H9 (cell line): ENCODE measurements at regions not wholly inside any gene's neighbourhood (a gene's known extent, or its start where the extent isn't known, plus 50 kb on each side); places are given as distances from the start of the nearest gene placed in this dataset.

Experiments
- DNase-seq: peaks from one replicate; pipeline ENCODE4 v3.0.0-alpha.2; 2017
- H2AFZ ChIP-seq: one replicate; pipeline ENCODE4 v1.6.1; 2013; ENCODE audit warnings: mild to moderate bottlenecking, low read length, control low read depth, moderate library complexity
- H2AK5ac ChIP-seq: 2 replicates; pipeline ENCODE4 v1.6.1; 2013; ENCODE audit warnings: low read length, control low read depth, mixed read lengths; ENCODE audit not compliant: insufficient read length
- H2BK120ac ChIP-seq: one replicate; pipeline ENCODE4 v1.6.1; 2013; ENCODE audit warnings: low read depth, mild to moderate bottlenecking, low read length, control low read depth, inconsistent platforms; ENCODE audit not compliant: poor library complexity, severe bottlenecking
- H2BK12ac ChIP-seq: 2 replicates; pipeline ENCODE4 v1.6.1; 2013; ENCODE audit warnings: low read length, control low read depth, mixed read lengths, low read depth; ENCODE audit not compliant: insufficient read length
- H2BK15ac ChIP-seq: 2 replicates; pipeline ENCODE4 v1.6.1; 2013; ENCODE audit warnings: low read depth, low read length, control low read depth
- H2BK20ac ChIP-seq: one replicate; pipeline ENCODE4 v1.6.1; 2013; ENCODE audit warnings: low read depth, mild to moderate bottlenecking, low read length, control low read depth, inconsistent platforms; ENCODE audit not compliant: poor library complexity, severe bottlenecking
- H2BK5ac ChIP-seq: 2 replicates; pipeline ENCODE4 v1.6.1; 2013; ENCODE audit warnings: low read length, control low read depth, mixed read lengths; ENCODE audit not compliant: insufficient read length
- H3K14ac ChIP-seq: 2 replicates; pipeline ENCODE4 v1.6.1; 2013; ENCODE audit warnings: low read length, control low read depth; ENCODE audit not compliant: insufficient read depth
- H3K18ac ChIP-seq: 2 replicates; pipeline ENCODE4 v1.6.1; 2013; ENCODE audit warnings: low read depth, mild to moderate bottlenecking, mixed read lengths, low read length, control low read depth; ENCODE audit not compliant: insufficient read length
- H3K23ac ChIP-seq: 2 replicates; pipeline ENCODE4 v1.6.1; 2013; ENCODE audit warnings: low read length, control low read depth, mixed read lengths, low read depth; ENCODE audit not compliant: insufficient read length
- H3K23me2 ChIP-seq: 2 replicates; pipeline ENCODE4 v1.6.1; 2013; ENCODE audit warnings: low read depth, mild to moderate bottlenecking, mixed read lengths, low read length, control low read depth; ENCODE audit not compliant: insufficient read length, poor library complexity, severe bottlenecking
- H3K27ac ChIP-seq: 2 replicates; pipeline ENCODE4 v1.5.1; 2013; ENCODE audit warnings: low read length, control low read depth, mixed read lengths, low read depth; ENCODE audit not compliant: insufficient read length
- H3K27me3 ChIP-seq: 2 replicates; pipeline ENCODE4 v1.6.1; 2013; ENCODE audit warnings: low read length, control low read depth, inconsistent platforms; ENCODE audit not compliant: insufficient read depth
- H3K4ac ChIP-seq: 2 replicates; pipeline ENCODE4 v1.6.1; 2013; ENCODE audit warnings: low read depth, mild to moderate bottlenecking, control low read depth, inconsistent platforms, low read length, moderate library complexity
- H3K4me1 ChIP-seq: 2 replicates; pipeline ENCODE4 v1.6.1; 2013; ENCODE audit warnings: low read length, control low read depth, inconsistent platforms; ENCODE audit not compliant: insufficient read depth
- H3K4me2 ChIP-seq: 2 replicates; pipeline ENCODE4 v1.6.1; 2013; ENCODE audit warnings: low read length, control low read depth, mixed read lengths; ENCODE audit not compliant: insufficient read length, insufficient read depth
- H3K56ac ChIP-seq: 2 replicates; pipeline ENCODE4 v1.6.1; 2013; ENCODE audit warnings: low read depth, mild to moderate bottlenecking, mixed read lengths, low read length, control low read depth; ENCODE audit not compliant: insufficient read length
- H3K79me1 ChIP-seq: 2 replicates; pipeline ENCODE4 v1.6.1; 2013; ENCODE audit warnings: low read depth, mild to moderate bottlenecking, moderate library complexity, low read length, control low read depth, inconsistent platforms; ENCODE audit not compliant: insufficient read depth, poor library complexity, severe bottlenecking
- H3K79me2 ChIP-seq: 2 replicates; pipeline ENCODE4 v1.6.1; 2013; ENCODE audit warnings: low read length, control low read depth, inconsistent platforms; ENCODE audit not compliant: insufficient read depth
- H3K9ac ChIP-seq: 2 replicates; pipeline ENCODE4 v1.6.1; 2013; ENCODE audit warnings: low read length, control low read depth, mixed read lengths; ENCODE audit not compliant: insufficient read length; ENCODE audit errors: extremely low read depth
- H3K9me3 ChIP-seq: one replicate; pipeline ENCODE4 v1.6.1; 2013; ENCODE audit warnings: low read depth, low read length, inconsistent platforms; ENCODE audit not compliant: control insufficient read depth
- H3T11ph ChIP-seq: one replicate; pipeline ENCODE4 v1.6.1; 2013; ENCODE audit warnings: mild to moderate bottlenecking, low read length, control low read depth, inconsistent platforms
- H4K20me1 ChIP-seq: one replicate; pipeline ENCODE4 v1.6.1; 2013; ENCODE audit not compliant: control insufficient read depth, insufficient read length, insufficient read depth
- H4K5ac ChIP-seq: 2 replicates; pipeline ENCODE4 v1.6.1; 2013; ENCODE audit warnings: low read depth, mild to moderate bottlenecking, mixed read lengths, low read length, control low read depth; ENCODE audit not compliant: insufficient read length
- H4K8ac ChIP-seq: replicated peaks from 2 replicates; pipeline ENCODE4 v1.6.1; 2013; ENCODE audit warnings: low read length, control low read depth, mixed read lengths, low read depth; ENCODE audit not compliant: insufficient read length
- H4K91ac ChIP-seq: 2 replicates; pipeline ENCODE4 v1.6.1; 2013; ENCODE audit warnings: low read depth, mild to moderate bottlenecking, moderate library complexity, mixed read lengths, low read length, control low read depth; ENCODE audit not compliant: insufficient read length
- H3K27ac Mint-ChIP-seq, 3 experiments: 2 replicates in 2 of 3; 3 replicates in 1 of 3; pipeline ENCODE4 v1.8.0; 2020 to 2021; ENCODE audit warnings: mixed read lengths in 3 of 3, mild to moderate bottlenecking in 1 of 3, moderate library complexity in 1 of 3
- H3K27me3 Mint-ChIP-seq: 2 replicates; pipeline ENCODE4 v1.8.0; 2021; ENCODE audit warnings: low read depth, mild to moderate bottlenecking, moderate library complexity, mixed read lengths
- H3K36me3 Mint-ChIP-seq, 3 experiments: 2 replicates in 2 of 3; 3 replicates in 1 of 3; pipeline ENCODE4 v1.8.0; 2020 to 2021; ENCODE audit warnings: low read depth in 3 of 3, mixed read lengths in 3 of 3; ENCODE audit not compliant: insufficient read depth in 1 of 3
- H3K4me1 Mint-ChIP-seq, 2 experiments: 2 replicates each; pipeline ENCODE4 v1.8.0; 2020; ENCODE audit warnings: mixed read lengths in 2 of 2
- H3K4me3 Mint-ChIP-seq, 2 experiments: 2 replicates in 1 of 2; 3 replicates in 1 of 2; pipeline ENCODE4 v1.8.0; 2020 to 2021; ENCODE audit warnings: mild to moderate bottlenecking in 2 of 2, mixed read lengths in 2 of 2, moderate library complexity in 1 of 2
- H3K9me3 Mint-ChIP-seq, 2 experiments: 2 replicates in 1 of 2; 3 replicates in 1 of 2; pipeline ENCODE4 v1.8.0; 2020; ENCODE audit warnings: mild to moderate bottlenecking in 2 of 2, mixed read lengths in 2 of 2, moderate library complexity in 1 of 2
- CTCF ChIP-seq: fragments of 200-600 bp; sonication (generic); conservative IDR thresholded peaks from 3 replicates; pipeline ENCODE4 v1.8.0; 2021; ENCODE audit warnings: antibody characterized with exemption, mild to moderate bottlenecking
- WGBS: extraction: QIAGEN DNeasy Blood & Tissue Kit; methylation state at CpG from one replicate; pipeline ENCODE4 v1.1.7; 2013; ENCODE audit warnings: missing lambda C conversion rate, low lambda C conversion rate, mixed read lengths; ENCODE audit not compliant: insufficient read length; ENCODE audit errors: extremely low coverage; 5-methylcytosine and 5-hydroxymethylcytosine counted together

DNA sequence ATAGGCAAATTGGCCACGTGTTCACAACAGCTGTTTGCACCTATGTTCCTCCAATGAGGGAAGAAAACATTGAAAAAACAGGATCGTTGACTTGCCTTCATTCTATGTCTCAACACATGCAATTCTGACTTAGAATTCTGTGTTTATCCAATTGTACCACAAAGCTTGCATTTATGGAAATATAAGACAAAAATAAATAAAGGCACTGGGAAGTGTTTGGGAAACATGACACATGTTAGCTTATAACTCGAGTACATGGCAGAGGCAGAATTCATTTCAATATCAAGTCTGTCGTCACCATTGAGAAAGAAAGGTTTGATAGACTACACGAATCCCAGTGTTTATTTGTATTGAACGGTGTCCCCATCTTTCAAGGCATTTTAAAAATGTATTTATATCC lies 291.2 kb downstream of the AHR start:
- Mint-ChIP-seq H3K27ac (no peak overlapping the region), H3K9me3 (0 out of 5 replicates have a peak, but pooled peaks cover 0 to 2% of the 10 kb centered on the region in 2 experiments), H3K27me3 (no peaks in the 10 kb centered on the region), H3K4me1 (peaks cover 0 to 4% of the 10 kb centered on the region in 2 experiments; a peak in 1 of 4 replicates), H3K4me3 (no peak overlapping the region), H3K36me3 (no peaks in the 10 kb centered on the region)
- no peak overlapping the region for H3K23ac ChIP-seq
- no peak overlapping the region for H3K27ac ChIP-seq
- H2BK12ac ChIP-seq, result no peak overlapping the region
- no peak overlapping the region for H2AK5ac ChIP-seq
- no peak for DNase-seq
- H3K79me1 ChIP-seq, result no peaks in the 10 kb centered on the region
- no peak overlapping the region for H2BK15ac ChIP-seq
- no peak overlapping the region for H4K91ac ChIP-seq
- no peak overlapping the region for H3K9ac ChIP-seq
- H4K5ac ChIP-seq, result no peak overlapping the region
- no peak overlapping the region for H3K18ac ChIP-seq
- H2BK120ac ChIP-seq, result no peak overlapping the region
- no CpG with 5 or more reads among the region's 6 CpGs for WGBS
- H2BK5ac ChIP-seq, result no peak overlapping the region
- H3K4ac ChIP-seq, result no peak overlapping the region
- TF ChIP-seq CTCF, result no peak
- no peaks in the 10 kb centered on the region for H3K4me1 ChIP-seq
- H3K79me2 ChIP-seq, result no peaks in the 10 kb centered on the region; the same call in 1 of the 2 replicates
- H3K27me3 ChIP-seq, result no peaks in the 10 kb centered on the region
- H3K56ac ChIP-seq, result no peak overlapping the region
- H3K14ac ChIP-seq, result no peak overlapping the region
- no peak overlapping the region for H4K8ac ChIP-seq
- H3K23me2 ChIP-seq, result no peaks in the 10 kb centered on the region
- no peaks in the 10 kb centered on the region for H3K9me3 ChIP-seq
- no peaks in the 10 kb centered on the region for H4K20me1 ChIP-seq
- no peak overlapping the region for H3K4me2 ChIP-seq
- H3T11ph ChIP-seq, result no peak overlapping the region
- no peak overlapping the region for H2BK20ac ChIP-seq
- H2AFZ ChIP-seq, result no peak overlapping the region
